ENCODE measurements at regions not wholly inside any gene's neighbourhood (a gene's known extent, or its start where the extent isn't known, plus 50 kb on each side); places are given as distances from the start of the nearest gene placed in this dataset.

DNA sequence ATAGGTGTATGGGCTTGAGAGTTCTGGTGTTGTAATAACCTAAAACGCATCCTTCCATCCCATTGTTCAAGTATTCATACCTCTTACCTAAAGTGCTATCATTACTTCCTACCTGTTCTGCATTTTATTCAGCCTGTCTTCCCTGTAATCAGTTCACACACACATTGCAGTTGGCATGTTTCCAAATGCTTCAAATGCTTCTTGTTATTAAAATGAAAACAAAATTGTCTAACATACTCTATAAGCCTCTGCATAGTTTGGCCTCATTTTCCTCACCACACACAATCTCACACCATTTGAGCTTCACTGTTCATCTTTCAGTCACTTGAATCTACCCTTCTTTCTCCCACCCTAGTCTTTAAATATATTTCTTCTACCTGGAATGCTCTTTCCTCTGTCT, 1178.2 kb upstream of the NRXN1 start:
- intact Hi-C loops (cut with micrococcal nuclease): no loop called here

DNA sequence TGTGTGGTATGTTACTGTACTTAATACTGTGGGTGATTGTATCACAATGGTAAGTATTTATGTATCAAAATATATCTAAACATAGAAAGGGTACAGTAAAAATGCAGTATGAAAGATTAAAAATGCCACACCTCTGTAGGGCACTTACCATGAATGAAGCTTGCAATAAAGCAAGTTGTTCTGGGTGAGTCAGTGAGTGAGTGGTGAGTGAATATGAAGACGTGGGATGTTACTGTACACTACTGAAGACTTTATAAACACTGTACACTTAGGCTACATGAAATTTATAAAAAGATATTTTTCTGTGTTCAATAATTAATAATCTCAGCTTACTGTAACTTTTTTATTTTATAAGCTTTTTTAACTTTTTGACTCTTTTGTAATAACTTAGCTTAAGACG, 1162.4 kb upstream of the NRXN1 start:
- intact Hi-C loops (cut with micrococcal nuclease): no loop called here

DNA sequence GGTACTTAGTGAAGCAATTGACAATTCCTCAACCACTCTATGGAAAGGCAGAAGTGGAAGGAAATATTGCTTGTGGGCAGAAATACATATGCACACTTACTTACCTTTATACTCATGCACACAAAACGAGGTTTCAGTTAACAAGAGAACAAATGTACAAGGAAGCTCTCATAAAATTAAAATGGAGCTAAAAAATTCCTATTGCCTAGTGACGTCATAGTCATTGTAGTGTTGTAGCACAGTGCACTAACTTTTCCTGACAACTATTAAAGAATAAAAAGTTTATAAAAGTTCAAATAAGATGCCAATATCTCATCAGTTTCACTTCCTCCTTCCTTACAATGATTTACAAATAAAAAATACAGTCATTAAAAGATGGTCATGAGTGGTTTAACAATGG, 1161.9 kb upstream of the NRXN1 start:
- intact Hi-C loops (cut with micrococcal nuclease): no loop called here

DNA sequence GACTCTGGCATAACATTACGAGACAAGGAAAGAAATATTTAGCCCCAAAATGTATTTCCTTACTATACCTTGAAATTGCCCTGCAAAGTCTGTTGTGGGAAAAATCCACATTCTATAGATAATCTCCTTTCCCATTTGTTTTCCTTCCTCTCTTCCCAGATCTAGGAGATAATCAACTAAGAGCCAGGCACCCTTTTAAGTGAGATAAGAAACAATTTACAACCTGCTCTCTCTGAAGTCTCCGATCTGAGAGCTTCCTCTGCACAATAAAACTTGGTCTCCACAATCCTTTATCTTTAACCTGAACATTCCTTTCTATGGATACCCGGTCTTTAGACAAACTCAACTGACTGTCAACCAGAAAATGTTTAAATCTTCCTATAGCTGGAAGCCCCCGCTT, 1160.7 kb upstream of the NRXN1 start:
- intact Hi-C loops (cut with micrococcal nuclease): no loop called here

DNA sequence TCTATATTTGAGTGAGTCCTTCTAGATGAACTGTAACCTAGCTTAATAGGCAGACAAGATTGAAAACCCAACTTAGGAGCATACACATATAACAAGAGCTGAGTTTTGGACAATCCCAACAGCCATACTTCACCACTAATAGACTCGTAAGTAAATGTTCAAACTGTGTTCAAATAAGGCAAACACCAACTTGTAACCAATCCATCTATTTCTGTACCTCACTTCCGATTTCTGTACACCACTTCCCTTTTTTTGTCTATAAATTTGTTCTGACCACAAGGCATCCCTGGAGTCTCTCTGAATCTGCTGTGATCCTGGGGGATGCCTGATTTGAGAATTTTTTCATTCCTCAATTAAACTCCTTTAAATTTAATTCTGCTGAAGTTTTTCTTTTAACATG, 1149.1 kb upstream of the NRXN1 start:
- intact Hi-C loops (cut with micrococcal nuclease): no loop called here

DNA sequence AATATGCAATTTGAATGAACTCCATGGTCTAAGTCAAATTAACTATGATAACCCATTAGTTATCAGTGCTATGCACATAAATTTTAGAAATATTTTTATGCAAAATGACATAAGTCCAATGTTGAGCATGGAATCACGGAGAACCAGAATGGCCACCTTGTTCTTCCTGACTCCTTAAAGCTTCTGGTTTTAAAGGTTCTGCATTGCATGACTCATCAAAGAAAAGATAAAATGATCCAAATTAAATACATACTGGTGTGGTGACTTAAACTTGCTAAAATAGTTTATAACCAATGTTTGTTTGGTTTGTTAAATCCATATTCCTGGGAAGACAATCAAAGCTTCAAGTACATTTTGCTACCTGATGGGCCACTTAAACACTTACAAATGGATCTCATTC, 1146.9 kb upstream of the NRXN1 start:
- intact Hi-C loops (cut with micrococcal nuclease): no loop called here

DNA sequence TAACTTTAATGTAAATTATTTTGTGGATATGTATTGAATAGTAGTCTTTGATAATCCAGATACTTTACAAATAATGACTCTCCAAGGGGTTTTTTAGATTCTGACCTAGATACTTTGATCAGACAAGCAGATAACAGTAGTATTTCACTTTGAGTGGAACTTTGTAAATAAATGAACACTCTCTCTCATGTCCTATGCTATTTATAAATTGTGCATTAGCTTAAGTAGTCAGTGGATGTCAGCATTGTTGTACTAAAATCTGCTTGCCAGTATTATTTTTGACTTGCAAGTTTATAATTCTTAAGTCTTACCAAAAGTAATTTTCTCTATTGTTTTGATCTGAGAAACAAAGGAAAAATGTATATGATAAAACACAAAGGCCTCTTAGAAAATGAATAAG, 1113.1 kb upstream of the NRXN1 start:
- intact Hi-C loops (cut with micrococcal nuclease): no loop called here

DNA sequence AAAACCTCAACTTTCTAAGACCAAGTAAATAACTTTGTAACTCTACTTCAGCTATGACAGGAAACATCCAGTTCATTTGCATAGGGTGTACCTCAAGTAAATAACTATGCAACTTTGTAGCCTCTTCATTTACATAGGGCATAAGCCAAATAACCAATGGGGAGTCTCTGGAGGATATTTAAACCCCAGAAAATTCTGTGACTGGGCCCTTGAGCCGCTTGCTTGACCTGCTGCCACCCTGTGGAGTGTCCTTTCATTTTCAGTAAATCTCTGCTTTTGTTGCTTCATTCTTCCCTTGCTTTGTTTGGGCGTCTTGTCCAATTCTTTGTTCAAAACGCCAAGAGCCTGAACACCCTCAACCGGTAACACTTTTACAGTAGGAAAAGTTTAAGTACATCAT, 1112.7 kb upstream of the NRXN1 start:
- intact Hi-C loops (cut with micrococcal nuclease): no loop called here

DNA sequence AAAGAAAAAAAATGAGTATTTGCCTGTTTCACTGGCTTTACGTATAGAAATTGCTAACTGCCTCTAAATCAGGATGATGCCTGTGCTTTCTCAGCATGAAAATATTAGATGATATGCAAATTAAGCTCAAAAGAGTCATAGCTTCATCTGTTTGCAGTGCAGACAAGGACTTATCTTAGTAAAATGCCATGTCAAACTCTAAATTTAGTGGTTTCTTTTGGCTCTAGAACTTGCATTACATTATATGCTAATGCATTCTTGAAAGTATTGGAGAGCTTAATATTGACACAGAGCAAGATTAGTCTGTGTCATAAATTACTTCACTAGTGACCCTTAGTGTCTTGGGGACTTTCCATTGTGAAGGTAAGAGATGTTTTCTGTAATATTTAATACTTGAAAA, 1109.1 kb upstream of the NRXN1 start:
- intact Hi-C loops (cut with micrococcal nuclease): no loop called here

DNA sequence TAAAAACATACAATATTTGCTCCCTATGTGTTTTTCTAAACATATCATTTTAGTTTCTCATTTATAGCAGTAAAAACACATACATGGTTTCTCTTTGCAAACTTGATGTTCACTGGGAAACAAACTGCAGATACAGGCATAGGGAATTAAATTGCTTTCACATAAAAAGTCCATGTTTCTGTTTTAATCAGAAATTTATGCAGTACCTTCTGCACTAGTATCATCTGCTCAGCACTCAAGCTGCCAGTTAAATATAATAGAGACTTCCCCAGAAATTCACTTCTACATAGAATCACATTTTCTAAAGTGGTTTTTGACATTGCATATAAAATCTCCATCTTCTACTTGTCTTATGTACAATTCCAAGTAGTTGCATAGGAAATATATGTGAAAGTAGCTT, 1107.3 kb upstream of the NRXN1 start:
- intact Hi-C loops (cut with micrococcal nuclease): no loop called here

DNA sequence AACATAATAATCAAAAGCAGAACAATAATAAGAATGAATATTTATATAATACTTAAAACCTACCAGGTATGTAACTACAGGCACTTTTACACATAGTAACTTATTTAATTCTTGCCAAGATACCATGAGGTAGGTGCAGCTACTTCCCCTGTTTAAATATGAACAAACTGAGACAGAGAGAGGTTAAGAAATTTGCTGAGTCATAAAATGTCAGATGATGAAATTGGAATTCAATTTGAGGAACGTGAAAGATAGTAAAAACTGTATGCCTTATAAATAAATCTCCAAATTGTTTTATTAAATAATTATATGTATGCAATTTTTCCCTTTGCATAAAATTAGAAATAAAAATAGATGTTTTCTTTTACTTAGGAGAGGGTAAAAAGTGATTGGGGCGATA, 1103.3 kb upstream of the NRXN1 start:
- intact Hi-C loops (cut with micrococcal nuclease): no loop called here

DNA sequence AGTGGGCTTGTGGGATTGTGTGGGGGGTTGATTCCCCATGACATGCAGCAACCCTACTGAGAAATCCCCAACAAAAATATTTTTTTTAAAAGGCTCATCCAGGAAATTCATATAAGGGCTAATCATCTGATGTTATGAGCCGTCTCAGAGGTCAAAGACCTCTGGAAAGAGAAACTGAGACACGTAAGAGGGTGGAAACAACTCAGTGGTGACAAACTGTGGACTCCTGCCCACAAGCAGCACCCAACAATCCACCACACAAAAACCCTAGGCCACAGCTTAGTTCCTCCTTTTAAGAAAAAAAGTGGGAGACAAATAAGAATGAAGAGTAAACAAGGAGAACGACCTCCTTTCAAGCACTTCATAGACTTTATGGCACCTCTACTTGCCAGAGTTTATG, 1096.1 kb upstream of the NRXN1 start:
- intact Hi-C loops (cut with micrococcal nuclease): no loop called here

DNA sequence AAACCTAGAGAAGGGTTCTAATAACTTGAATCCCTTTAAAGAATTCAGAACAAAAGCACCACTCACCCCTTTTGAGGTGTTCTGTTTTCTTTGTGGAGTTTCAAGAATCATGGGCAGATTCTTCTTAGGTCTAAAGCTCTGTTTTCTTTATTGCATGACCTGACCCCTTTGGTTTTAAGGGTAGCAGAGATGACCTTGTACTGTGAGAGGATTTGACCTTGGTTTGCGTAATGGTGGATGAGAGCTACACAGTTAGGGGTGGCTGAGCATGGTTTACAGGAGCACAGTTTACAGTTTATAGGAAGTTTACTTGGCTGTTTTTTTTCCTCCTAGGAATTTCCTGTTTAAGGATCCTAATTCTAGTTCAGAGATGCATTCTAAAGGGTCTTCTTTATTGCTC, 1095.6 kb upstream of the NRXN1 start:
- intact Hi-C loops (cut with micrococcal nuclease): no loop called here

DNA sequence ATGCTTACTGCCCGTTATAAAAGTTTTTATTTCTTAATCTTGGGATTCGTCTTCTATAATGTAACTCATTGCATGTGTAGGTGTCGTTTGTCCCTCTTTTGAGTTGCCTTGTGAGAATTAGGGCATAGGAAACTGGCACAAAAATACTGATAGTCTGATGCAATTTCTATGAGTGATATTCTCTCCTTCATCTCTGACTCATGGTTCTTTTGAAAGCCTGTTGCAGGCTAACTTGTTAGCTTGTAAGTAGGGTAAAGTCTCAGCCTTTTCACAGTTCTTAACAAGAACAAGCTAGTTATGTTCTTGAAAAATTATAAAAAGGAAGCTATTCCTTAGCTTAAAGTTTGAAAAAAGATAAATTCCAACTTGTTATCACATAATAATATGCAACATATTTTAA, 1085.4 kb upstream of the NRXN1 start:
- intact Hi-C loops (cut with micrococcal nuclease): no loop called here

DNA sequence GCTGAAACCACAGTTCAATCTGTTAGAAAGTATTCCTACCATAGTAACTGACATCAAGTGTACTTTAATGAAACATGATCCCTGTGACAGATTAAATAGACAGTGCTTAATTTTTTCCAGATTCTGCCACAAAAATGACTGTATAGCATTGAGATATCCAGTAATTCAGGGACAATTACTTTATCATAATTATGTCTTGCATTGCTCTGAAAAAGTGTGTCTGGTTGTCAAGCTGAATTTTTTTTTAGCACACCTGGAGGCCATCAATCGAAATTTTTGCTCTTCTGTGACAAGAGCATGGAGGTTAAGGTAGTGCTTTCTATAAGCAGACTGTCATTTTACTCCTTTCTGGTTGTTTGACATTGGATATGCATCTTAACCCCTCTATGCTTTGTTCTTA, 1083.8 kb upstream of the NRXN1 start:
- intact Hi-C loops (cut with micrococcal nuclease): no loop called here

DNA sequence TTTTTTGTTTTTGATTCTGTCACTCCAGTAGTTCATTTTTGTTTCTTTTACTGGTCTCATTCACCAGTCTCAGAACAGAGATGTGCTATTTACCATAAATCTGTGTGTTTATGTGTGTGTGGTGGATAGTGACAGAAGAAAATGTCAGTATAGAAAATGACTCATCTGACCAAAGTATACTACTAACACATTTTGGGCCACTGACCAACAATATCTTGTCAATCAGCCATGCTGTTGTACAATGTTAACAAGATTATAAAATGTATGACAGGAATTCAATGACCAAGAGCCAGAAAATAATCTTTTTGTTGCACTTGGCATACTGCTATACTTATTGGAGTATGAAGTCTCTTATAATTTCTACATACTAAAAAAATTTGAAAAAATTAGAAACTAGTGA, 1081.4 kb upstream of the NRXN1 start:
- intact Hi-C loops (cut with micrococcal nuclease): no loop called here

DNA sequence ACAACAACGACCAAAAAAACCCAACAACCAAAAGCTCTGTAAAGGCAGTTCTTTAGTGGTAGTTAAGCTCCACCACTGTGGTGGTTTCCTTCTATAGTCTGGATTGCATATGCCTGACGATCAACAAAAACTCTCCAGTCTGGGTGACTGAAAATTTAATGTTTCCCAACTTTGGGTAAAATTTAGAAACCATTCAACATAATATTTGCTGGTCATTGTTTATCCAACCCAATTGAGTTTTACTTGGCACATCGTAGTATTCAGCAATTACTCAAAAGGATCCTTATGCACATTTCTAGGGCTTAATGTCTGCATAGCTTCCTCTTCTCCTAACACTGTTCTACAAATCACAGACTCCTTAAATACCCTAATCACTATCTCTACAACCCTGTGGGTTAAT, 1080.2 kb upstream of the NRXN1 start:
- intact Hi-C loops (cut with micrococcal nuclease): no loop called here

DNA sequence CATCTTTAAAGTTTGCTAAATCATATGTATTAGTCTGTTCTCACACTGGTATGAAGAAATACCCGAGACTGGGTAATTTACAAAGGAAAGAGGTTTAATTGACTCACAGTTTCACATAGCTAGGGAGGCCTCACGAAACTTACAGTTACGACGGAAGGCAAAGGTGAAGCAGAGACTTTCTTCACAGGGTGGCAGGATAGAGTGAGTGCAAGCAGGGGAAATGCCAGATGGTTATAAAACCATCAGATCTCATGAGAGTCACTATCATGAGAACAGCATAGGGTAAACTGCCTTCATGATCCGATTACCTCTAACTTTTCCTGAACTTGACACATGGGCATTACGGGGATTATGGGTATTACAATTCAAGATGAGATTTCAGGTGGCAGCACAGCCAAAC, 1075.2 kb upstream of the NRXN1 start:
- intact Hi-C loops (cut with micrococcal nuclease): no loop called here

DNA sequence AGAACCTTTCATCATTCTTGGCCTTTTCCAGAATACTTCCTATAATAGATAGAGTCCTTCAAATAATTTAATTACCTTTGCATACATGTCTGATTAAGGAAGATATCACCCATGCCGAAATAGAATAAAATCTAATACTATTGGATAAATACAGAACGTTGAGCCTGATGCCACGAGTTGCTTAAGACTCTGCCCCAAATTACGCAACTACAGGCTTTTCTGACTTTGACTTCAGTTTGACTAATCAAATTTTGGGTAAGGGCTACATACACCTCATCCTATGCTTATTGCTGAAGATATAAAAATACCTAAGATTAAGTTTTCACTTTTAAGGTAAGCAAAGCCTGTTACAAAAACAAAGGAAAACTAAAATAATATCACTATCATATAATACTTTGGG, 1065.1 kb upstream of the NRXN1 start:
- intact Hi-C loops (cut with micrococcal nuclease): no loop called here

DNA sequence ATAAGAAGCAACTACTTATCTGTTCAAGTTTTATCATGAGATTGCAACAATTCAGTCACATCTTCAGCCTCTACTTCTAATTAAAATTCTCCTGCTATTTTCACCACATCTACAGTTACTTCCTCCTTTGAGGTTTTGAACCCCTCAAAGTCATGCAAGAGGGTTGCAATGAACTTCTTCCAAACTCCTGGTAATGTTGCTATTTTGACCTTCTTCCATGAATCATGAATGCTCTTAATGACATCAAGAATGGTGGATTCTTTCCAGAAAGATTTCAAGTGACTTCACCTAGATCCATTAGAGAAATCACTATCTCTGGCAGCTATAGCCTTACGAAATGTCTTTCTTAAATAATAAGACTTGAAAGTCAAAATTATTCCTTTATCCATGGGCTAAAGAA, 1052.8 kb upstream of the NRXN1 start:
- intact Hi-C loops (cut with micrococcal nuclease): no loop called here

DNA sequence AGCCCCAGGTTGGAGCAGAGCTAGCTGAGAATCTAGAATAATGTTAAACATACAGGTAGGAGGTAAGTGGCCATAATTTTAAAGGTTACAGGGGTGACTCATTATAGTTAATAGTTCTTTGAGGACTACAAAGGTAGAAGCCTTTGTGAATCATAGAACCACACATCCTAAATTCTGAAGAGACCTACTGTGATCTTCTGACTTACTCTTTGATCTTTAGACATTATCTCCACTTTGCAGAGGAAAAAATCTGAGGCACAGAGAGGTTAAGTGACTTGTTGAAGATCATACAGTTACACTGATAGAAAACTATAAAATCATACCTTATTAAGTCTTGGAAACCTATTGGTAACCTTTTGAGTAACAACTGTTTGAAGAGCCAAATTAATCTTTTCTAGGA, 1051.3 kb upstream of the NRXN1 start:
- intact Hi-C loops (cut with micrococcal nuclease): no loop called here

DNA sequence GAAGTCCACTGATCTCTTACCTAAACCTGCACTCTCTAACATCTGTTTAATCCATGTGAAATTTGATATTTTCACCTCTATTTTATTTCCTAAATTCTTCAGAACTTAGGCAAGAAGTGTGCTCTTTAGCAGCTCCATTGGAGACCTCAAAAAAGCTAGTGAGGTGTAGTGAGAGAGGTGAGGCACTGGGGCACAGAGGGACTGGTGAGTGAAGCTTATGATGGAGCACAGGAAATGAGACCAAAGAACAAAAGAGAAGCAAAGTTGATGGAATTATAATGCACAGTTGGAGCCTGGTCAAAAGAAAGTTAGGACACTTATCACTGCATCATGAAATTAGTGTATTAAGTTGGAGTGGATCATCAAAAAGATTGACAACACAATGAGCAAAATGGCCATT, 1050.7 kb upstream of the NRXN1 start:
- intact Hi-C loops (cut with micrococcal nuclease): no loop called here

DNA sequence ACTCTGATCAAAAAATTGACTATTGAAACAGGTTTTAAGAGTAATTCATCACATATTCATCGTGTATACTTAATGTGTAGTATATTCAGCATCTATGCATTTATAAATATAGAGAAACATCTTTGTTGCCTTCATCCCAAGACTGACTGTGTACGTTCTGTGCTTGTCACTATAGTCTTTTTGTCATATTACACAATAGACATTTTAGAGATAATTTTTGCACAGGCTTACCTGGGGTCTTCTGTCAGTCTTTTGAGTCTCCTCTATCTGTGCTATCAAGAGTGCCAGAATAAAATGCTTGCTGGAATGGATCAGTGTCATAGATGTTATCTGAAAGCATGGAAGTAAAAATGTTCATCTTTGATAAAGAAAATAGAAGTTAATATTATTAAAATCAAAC, 1047.7 kb upstream of the NRXN1 start:
- intact Hi-C loops (cut with micrococcal nuclease): no loop called here

DNA sequence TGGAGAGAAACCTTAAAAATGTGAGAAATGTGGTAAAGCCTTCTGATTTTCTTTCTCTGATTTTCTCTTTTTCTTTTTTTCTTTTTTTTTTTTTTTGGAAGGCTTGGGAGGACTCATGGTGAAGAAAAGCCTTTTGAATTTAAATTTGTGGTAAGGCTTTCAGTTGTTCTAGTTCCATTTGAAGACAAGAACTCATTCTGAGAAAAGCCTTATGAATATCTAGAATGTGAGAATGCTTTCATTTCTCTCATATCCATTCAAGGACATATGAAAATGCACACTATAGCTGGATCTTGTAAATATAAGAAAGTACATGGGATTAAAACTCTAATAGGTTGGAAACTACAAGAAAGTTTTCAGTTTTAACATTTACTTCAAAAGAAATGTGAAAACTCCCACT, 1045.2 kb upstream of the NRXN1 start:
- intact Hi-C loops (cut with micrococcal nuclease): no loop called here

Measured in T-helper 2 cell treated with Interferon-gamma antibody and Interleukin-4, amounts not matched to agents 100 ng/mL and 5 ng/mL, for 36 hours (primary cell).